Left ventricle myocardium inferior (tissue), 1 donor: ENCODE measurements at regions not wholly inside any gene's neighbourhood (a gene's known extent, or its start where the extent isn't known, plus 50 kb on each side); places are given as distances from the start of the nearest gene placed in this dataset.

Experiments
- DNase-seq: peaks from one replicate; pipeline ENCODE4 v3.0.0-alpha.2; 2020
- H3K27ac ChIP-seq: fragments of 200-600 bp; replicated peaks from 2 replicates; pipeline ENCODE4 v1.8.0; 2021
- H3K27me3 ChIP-seq: fragments of 200-600 bp; 2 replicates; pipeline ENCODE4 v1.8.0; 2021; ENCODE audit warnings: low read depth
- H3K36me3 ChIP-seq: fragments of 200-600 bp; 2 replicates; pipeline ENCODE4 v1.8.0; 2021
- H3K4me1 ChIP-seq: fragments of 200-600 bp; 2 replicates; pipeline ENCODE4 v1.8.0; 2021
- H3K4me3 ChIP-seq: fragments of 200-600 bp; 2 replicates; pipeline ENCODE4 v1.8.0; 2021; ENCODE audit warnings: mild to moderate bottlenecking, moderate library complexity
- H3K9me3 ChIP-seq: fragments of 200-600 bp; replicated peaks from 2 replicates; pipeline ENCODE4 v1.8.0; 2021
- CTCF ChIP-seq: fragments of 200-600 bp; IDR thresholded peaks from 2 replicates; pipeline ENCODE4 v1.8.0; 2021; ENCODE audit warnings: antibody characterized with exemption, mild to moderate bottlenecking, borderline replicate concordance
- intact Hi-C: fragments of 100-400 bp; cut with micrococcal nuclease; formaldehyde crosslinking; loops from one replicate; pipeline ENCODE4 v1.11.0; 2022
- donor health status: DM: no; HTN: yes; CAD: no; lungs with severe emphysema.

GRCh38 chr5:143550986-143551630 is 147.6 kb upstream of the NR3C1 start:
- DNase-seq, result no peak
- intact Hi-C loops, result no loop called here
- no peaks in the 10 kb centered on the region for H3K36me3 ChIP-seq
- no peak overlapping the region for H3K27ac ChIP-seq
- TF ChIP-seq CTCF, result no peak
- H3K27me3 ChIP-seq, result no peaks in the 10 kb centered on the region
- no peaks in the 10 kb centered on the region for H3K4me1 ChIP-seq
- peaks cover 18% of the 10 kb centered on the region for H3K9me3 ChIP-seq
- no peak overlapping the region for H3K4me3 ChIP-seq

GRCh38 chr5:143547342-143547741 is 143.9 kb upstream of the NR3C1 start:
- peaks cover 19% of the 10 kb centered on the region for H3K4me1 ChIP-seq
- H3K4me3 ChIP-seq, result no peak overlapping the region
- peaks cover 18% of the 10 kb centered on the region for H3K9me3 ChIP-seq
- DNase-seq, result no peak
- H3K27ac ChIP-seq, result no peak overlapping the region
- H3K27me3 ChIP-seq, result no peaks in the 10 kb centered on the region
- H3K36me3 ChIP-seq, result no peaks in the 10 kb centered on the region
- no peak for TF ChIP-seq CTCF
- intact Hi-C loops, result no loop called here

GRCh38 chr5:143546394-143546793 is 142.9 kb upstream of the NR3C1 start:
- intact Hi-C loops, result no loop called here
- DNase-seq, result no peak
- TF ChIP-seq CTCF, result no peak

GRCh38 chr5:143544606-143545005 is 141.1 kb upstream of the NR3C1 start:
- intact Hi-C loops, result no loop called here
- peaks cover 19% of the 10 kb centered on the region for H3K4me1 ChIP-seq
- no peak for TF ChIP-seq CTCF
- no peaks in the 10 kb centered on the region for H3K27me3 ChIP-seq
- H3K4me3 ChIP-seq, result no peak overlapping the region
- no peaks in the 10 kb centered on the region for H3K36me3 ChIP-seq
- H3K27ac ChIP-seq, result no peak overlapping the region
- no peak for DNase-seq
- peaks cover 22% of the 10 kb centered on the region for H3K9me3 ChIP-seq

More at GRCh38 chr5:143546394-143546793, 142.9 kb upstream of the NR3C1 start:
- peaks cover 18% of the 10 kb centered on the region for H3K9me3 ChIP-seq
- no peak overlapping the region for H3K4me3 ChIP-seq
- no peaks in the 10 kb centered on the region for H3K36me3 ChIP-seq
- H3K4me1 ChIP-seq, result peaks cover 19% of the 10 kb centered on the region
- no peaks in the 10 kb centered on the region for H3K27me3 ChIP-seq
- H3K27ac ChIP-seq, result no peak overlapping the region

- no peaks in the 10 kb centered on the region for H3K27me3 ChIP-seq
- TF ChIP-seq CTCF, result no peak
- H3K4me1 ChIP-seq, result peaks cover 19% of the 10 kb centered on the region
- H3K9me3 ChIP-seq, result peaks cover 32% of the 10 kb centered on the region
- no peak for DNase-seq
- intact Hi-C loops, result no loop called here
- H3K27ac ChIP-seq, result peak overlapping the region; percentile 35
- no peak overlapping the region for H3K4me3 ChIP-seq
- H3K36me3 ChIP-seq, result no peaks in the 10 kb centered on the region
Observed at GRCh38 chr5:143543358-143544255, 140.1 kb upstream of the NR3C1 start.
